ENCODE measurements at regions not wholly inside any gene's neighbourhood (a gene's known extent, or its start where the extent isn't known, plus 50 kb on each side); places are given as distances from the start of the nearest gene placed in this dataset.

GRCh38 chr7:10455936-10456335 lies 517.7 kb upstream of the PHF14 start:
- no peak for TF ChIP-seq CTCF (IDR thresholded peaks at IDR 0.05; ENCODE audit: insufficient read depth, low read length, poor library complexity, severe bottlenecking)
- no peak for TF ChIP-seq EZH2phosphoT487 (conservative IDR thresholded peaks at IDR 0.05; ENCODE audit: low read length)
